ENCODE measurements at regions not wholly inside any gene's neighbourhood (a gene's known extent, or its start where the extent isn't known, plus 50 kb on each side); places are given as distances from the start of the nearest gene placed in this dataset.

- TF ChIP-seq POLR2AphosphoS5 (IDR thresholded peaks at IDR 0.05) (no peak), CTCF (IDR thresholded peaks at IDR 0.05) (no peak), POLR2A (IDR thresholded peaks at IDR 0.05) (no peak), EP300 (IDR thresholded peaks at IDR 0.05) (no peak)
Measured at GRCh38 chrX:45888518-45888917, 656.7 kb downstream of the ZNF674 start.
